ENCODE measurements at regions not wholly inside any gene's neighbourhood (a gene's known extent, or its start where the extent isn't known, plus 50 kb on each side); places are given as distances from the start of the nearest gene placed in this dataset.

DNA sequence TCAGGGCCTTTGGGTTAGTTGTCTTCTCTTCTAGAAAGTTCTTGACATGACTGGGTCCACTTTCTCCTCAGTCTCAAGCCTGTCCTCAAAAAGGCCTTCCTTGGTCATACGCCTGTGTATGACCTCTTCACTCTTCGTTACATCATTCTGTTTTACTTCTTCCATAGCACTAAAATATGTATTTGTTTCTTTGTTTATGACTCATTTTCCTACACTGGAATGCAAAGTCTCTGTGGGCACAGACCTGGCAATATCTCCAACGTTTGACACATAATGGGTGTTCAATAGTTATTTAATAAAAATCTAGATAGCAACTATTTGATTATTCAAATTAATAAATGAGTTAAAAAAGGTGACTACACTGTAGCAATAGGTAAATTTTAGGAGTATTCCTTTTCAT lies 85.1 kb downstream of the YIPF5 start:
- no TSS peak for BruUV-seq (replicated peaks)
- Histone ChIP-seq H3K4me3 (ENCODE audit: low read length) (no peak overlapping the region), H3K79me2 (ENCODE audit: low read length) (no peaks in the 10 kb centered on the region), H3K4me2 (ENCODE audit: low read length) (no peak overlapping the region), H3K4me1 (ENCODE audit: insufficient read depth, low read length) (no peaks in the 10 kb centered on the region; the same call in 1 of the 2 replicates), H4K20me1 (ENCODE audit: low read length) (no peaks in the 10 kb centered on the region), H2AFZ (ENCODE audit: low read length) (no peak overlapping the region), H3K27ac (ENCODE audit: low read length) (no peak overlapping the region), H3K9me2 (replicated peaks; ENCODE audit: low read length) (no peaks in the 10 kb centered on the region), H3K9me3 (ENCODE audit: low read length) (no peaks in the 10 kb centered on the region), H3K27me3 (ENCODE audit: low read length) (no peaks in the 10 kb centered on the region), H3K36me3 (ENCODE audit: low read depth, low read length) (no peaks in the 10 kb centered on the region), H3K9ac (ENCODE audit: low read length) (no peak overlapping the region), H3F3A (ENCODE audit: low read length, unreplicated experiment) (no peaks in the 10 kb centered on the region)
- no peak for TF ChIP-seq EZH2 (IDR thresholded peaks at IDR 0.05; ENCODE audit: low read length, unreplicated experiment)
- TF ChIP-seq EZH2phosphoT487 (IDR thresholded peaks at IDR 0.05; ENCODE audit: borderline replicate concordance, low read length): no peak
- no peak for TF ChIP-seq CTCF (conservative IDR thresholded peaks at IDR 0.05; ENCODE audit: low read depth, low read length)
- DNase-seq: no peak
- ChIA-PET POLR2A (ENCODE audit: unreplicated experiment) (no interaction called here), CTCF (no interaction called here)
- ATAC-seq: no peak
- intact Hi-C loops (cut with micrococcal nuclease): no loop called here

DNA sequence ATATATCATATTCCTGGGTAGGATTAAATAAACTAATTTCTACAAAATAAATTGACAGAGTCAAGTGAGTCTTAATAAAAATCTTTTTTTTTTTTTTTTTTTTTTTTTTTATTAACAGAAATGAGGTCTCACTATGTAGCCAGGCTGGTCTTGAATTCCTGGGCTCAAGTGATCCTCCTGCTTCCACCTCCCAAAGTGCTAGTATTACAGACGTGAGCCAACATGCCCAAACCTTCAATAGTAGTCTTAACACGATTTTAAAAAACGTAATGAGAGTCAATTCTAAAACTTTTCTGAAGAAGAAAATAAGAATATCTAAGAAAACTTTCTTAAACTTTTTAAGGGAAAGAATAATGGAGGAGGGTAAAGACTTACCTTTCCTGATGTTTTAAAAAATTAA lies 84.2 kb downstream of the YIPF5 start:
- intact Hi-C loops (cut with micrococcal nuclease): no loop called here

More for the DNA sequence above, 84.2 kb downstream of the YIPF5 start:
- no peak overlapping the region for H3K9ac ChIP-seq (ENCODE audit: low read length)
- TF ChIP-seq CTCF (conservative IDR thresholded peaks at IDR 0.05; ENCODE audit: low read depth, low read length) (no peak), EZH2phosphoT487 (IDR thresholded peaks at IDR 0.05; ENCODE audit: borderline replicate concordance, low read length) (no peak), EZH2 (IDR thresholded peaks at IDR 0.05; ENCODE audit: low read length, unreplicated experiment) (no peak)
- no peaks in the 10 kb centered on the region for H4K20me1 ChIP-seq (ENCODE audit: low read length)
- H3K4me1 ChIP-seq (ENCODE audit: insufficient read depth, low read length): no peaks in the 10 kb centered on the region; the same call in 1 of the 2 replicates
- no peak overlapping the region for H3K4me3 ChIP-seq (ENCODE audit: low read length)
- no TSS peak for BruUV-seq (replicated peaks)
- no peak overlapping the region for H2AFZ ChIP-seq (ENCODE audit: low read length)
- no peaks in the 10 kb centered on the region for H3F3A ChIP-seq (ENCODE audit: low read length, unreplicated experiment)
- CTCF ChIA-PET: no interaction called here
- H3K27me3 ChIP-seq (ENCODE audit: low read length): no peaks in the 10 kb centered on the region
- H3K9me2 ChIP-seq (replicated peaks; ENCODE audit: low read length): no peaks in the 10 kb centered on the region
- POLR2A ChIA-PET (ENCODE audit: unreplicated experiment): no interaction called here
- H3K9me3 ChIP-seq (ENCODE audit: low read length): no peaks in the 10 kb centered on the region
- no peak overlapping the region for H3K4me2 ChIP-seq (ENCODE audit: low read length)
- ATAC-seq (no peak), DNase-seq (no peak)
- no peaks in the 10 kb centered on the region for H3K79me2 ChIP-seq (ENCODE audit: low read length)
- no peak overlapping the region for H3K27ac ChIP-seq (ENCODE audit: low read length)
- H3K36me3 ChIP-seq (ENCODE audit: low read depth, low read length): no peaks in the 10 kb centered on the region

Data from PC-3 (cell line).